Fibroblast of skin of abdomen (primary cell): ENCODE measurements at regions not wholly inside any gene's neighbourhood (a gene's known extent, or its start where the extent isn't known, plus 50 kb on each side); places are given as distances from the start of the nearest gene placed in this dataset.
"Not testable (repeated sequence)": the region's sequence is repeated elsewhere in the genome, so short reads cannot be mapped to it uniquely, and the experiment has no call there.

Source experiments
- DNase-seq: peaks from one replicate; pipeline ENCODE4 v3.0.0-alpha.2; 2013

GRCh38 chrX:87105131-87105530, 412.5 kb upstream of the KLHL4 start:
- no peak for DNase-seq

GRCh38 chrX:87110142-87110541, 407.5 kb upstream of the KLHL4 start:
- no peak for DNase-seq

- DNase-seq: no peak
Measured at GRCh38 chrX:87140800-87141483, 376.7 kb upstream of the KLHL4 start.

- no peak for DNase-seq
Measured at GRCh38 chrX:87160435-87161010, 357.1 kb upstream of the KLHL4 start.

GRCh38 chrX:87167841-87168240, 349.8 kb upstream of the KLHL4 start:
- no peak for DNase-seq

GRCh38 chrX:87178009-87178408, 339.6 kb upstream of the KLHL4 start:
- not testable (repeated sequence) for DNase-seq
